HG02981 (cell line): ENCODE measurements at regions not wholly inside any gene's neighbourhood (a gene's known extent, or its start where the extent isn't known, plus 50 kb on each side); places are given as distances from the start of the nearest gene placed in this dataset.

ENCODE experiments used
- ATAC-seq: cut with Tn5 transposase; IDR thresholded peaks from one replicate; pipeline ENCODE4 v1.9.1; 2021; ENCODE audit warnings: mild to moderate bottlenecking, moderate library complexity; ENCODE audit not compliant: unreplicated experiment

DNA sequence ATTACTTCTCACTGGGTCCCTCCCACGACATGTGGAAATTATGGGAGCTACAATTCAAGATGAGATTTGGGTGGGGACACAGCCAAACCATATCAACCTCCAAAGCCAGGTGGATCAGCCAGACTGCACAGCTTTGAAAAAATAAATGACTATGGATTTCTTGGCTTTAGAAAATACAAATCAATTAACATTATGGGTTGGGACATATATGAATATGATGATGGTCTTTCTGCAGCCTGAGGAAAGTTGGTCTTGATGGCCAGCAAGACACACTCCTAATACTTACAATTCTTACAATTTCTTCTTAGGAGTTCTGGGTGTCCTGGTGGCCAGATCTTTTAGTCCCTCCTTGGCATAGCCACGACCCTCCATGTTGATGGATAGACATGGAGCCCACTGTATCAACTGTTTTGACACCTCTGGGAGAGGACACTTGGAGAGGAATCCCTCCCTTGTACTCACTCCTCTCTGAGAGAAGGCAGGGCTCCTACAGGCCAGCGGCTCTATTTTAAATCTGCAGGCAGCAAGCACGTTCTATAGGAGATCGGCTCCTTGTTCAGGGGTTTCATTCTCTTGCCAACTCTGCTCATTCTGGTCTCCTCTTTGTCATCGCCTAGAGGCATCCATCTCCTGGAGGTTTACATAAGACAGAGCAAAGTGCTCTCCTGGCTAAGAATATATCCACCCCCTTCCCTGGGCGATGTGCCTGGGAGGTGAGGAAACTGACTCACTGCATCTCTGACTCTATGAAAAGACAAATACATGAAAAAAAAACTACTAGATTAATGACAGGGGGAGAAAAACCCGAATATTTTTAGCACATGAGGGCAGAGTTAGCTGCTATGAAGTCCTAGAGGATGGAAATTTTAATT lies 145.9 kb downstream of the CARTPT start:
- no peak for ATAC-seq

DNA sequence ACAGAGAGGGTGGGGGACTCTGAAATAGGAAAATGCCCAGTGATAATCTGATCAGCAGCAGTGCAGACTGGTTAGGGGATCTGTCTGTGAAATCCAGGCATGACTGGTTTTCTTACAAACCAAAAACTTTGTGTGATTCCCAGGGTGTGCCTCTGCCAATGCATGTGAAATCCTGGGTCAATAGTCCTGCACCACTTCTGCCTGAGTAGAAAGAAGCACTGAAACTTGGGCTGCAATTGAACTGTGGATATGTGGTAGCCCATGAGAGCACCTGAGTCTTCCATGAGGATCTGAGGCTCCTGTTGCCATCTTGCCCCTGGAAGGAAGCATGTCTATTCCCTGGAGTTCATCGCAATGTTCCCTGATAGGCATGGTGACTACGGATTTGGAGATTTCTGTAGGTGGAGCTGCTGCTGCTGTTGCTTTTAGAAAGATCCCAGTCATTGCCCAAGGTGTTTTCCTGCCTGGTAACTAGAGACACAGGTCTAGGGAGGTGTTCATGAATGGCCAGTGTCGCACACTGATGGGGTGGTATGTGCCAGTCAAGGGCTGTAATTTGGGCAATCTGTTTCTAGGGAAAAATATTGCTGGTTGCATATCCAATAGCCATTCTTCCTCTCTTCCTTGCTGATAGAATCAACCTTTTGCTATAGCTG lies 146.7 kb downstream of the CARTPT start:
- ATAC-seq = no peak

DNA sequence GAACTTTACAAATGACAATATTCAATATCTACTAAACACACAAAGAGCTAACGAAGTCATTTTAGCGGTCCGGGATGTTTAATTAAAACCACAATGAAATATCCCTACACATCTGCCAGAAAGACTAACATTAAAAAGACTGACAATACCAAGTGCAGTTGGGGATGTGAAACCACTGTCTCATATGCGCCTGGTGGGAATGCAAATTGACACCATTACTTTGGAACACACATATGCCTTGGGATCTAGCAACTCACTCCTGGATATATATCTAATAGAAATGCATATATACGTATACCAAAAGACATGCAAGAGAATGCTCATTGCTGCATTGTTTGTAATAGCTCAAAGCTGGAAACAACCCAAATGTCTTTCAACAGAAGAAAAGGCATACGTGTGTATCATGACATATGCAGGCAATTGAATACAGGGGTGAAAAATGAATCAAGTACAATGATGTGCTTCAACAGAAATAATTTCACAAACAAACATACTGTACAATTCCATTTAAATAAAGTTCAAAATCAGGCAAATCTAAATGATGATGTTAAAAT lies 153.3 kb downstream of the CARTPT start:
- no peak for ATAC-seq

DNA sequence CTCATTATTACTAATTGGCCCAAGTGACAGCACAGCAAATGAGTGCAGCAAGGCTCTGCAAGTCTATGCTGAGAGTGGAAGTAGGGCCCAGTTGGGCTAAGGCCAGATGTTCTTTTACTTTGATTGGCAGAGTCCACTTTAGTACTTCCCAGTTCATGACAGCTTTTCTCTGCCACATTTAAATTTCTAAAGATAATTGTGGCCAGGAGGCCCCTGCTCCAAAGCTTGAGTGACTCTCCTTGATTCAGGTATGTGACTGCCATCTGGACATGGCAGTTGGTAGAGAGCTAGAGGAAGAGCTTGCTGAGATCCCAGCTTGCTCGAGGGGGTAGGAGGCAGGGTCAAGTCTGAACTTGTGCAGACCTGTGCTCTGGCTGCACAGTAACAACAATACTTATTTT lies 154.1 kb downstream of the CARTPT start:
- no peak for ATAC-seq

DNA sequence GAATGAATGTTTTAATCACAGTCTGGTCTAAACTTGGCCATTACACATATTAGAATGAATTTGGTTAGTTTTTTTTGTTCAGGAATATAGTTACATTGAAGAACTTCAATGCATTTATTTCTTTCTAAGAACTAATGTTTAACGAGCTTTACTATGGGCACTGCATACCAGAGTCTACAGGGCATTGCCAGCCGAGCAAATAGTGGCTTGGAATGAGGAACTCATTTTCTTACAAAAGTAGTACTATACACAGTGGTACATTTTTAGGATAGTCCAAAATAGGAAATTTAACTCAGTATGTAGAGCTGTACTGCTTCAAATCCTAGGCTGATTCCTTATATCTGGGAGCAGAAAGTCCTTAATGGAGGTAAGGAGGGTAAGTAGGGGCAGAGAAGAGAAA lies 155.4 kb downstream of the CARTPT start:
- ATAC-seq = no peak

DNA sequence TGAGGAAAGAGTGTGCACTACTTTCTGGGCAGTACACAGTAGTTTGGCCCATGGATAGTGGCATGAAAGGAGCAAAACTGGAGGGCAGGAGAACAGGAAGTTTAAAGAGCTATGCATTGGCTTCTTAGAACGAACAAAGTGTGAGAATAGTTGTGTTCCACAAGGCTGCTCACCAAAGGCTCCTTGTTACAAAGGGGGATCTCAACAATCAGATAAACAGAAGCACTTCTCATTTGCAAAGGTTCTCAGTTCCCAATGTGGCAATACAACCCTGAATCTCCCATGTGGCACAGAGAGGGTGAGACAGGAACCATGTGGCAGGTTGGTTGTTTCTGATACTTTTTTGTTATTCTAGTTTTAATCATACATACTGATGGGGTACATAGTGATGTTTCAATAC lies 158.4 kb downstream of the CARTPT start:
- no peak for ATAC-seq

DNA sequence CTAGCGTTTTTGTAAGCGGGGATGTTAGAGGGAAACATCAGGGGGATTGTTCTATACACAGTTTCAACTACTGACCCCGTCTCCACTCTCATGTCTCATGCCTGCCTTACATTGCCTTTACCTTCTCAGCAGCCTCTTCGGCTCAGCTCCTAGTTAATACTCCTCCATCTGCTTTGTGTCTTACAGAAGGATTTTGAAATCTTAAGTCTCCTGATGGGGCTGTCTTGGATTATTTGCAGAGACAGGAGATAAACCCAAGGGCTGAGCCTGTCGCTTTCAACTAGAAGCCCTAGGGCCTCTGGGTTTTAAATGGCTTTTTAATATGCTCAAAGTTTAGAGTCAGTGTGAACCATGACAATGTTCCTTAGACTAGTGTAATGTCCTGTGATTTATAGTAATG lies 161.5 kb downstream of the CARTPT start:
- no peak for ATAC-seq

DNA sequence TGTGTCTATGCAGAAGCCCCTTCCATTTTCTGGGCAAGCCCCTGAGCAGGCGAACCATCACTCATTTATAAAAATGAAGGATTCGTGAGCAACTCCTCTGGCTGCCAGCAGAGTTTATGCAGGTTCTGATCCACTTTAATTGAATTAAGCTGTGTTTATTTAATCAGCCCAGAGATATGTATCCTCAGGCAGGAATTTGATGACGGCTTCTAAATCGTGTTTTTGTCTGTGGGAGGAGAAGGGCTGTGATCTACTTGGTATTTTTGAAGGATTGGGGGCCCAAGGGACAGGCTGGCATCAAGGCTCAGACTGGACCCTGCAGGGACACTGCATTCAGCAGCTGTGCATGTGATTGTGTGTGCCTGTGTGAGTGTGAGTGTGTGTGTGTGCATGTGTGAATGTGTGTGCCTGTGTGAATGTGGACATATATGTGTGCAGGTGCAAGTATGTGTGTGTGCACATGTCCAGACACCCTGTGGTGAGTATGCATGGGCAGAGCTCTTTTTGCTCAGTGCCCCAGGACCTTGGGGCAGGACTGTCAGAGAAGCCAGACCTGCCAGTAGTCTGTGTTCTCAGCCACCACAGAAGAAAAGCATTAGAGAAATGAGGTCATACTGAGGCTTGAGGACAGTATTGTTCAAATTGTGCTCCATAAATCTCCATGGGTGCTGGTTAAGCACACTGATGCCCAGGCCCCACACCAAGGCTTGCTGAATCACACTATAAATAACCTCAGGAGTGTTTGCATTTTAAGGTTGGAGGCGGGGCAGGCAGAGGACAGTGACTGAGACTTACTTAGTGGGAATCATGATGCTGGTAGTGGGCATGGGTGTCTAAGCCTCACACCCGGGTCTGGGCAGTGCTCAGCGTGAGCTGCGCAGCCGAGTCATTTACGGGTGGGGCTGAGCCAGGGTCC lies 164.0 kb downstream of the CARTPT start:
- ATAC-seq = no peak

DNA sequence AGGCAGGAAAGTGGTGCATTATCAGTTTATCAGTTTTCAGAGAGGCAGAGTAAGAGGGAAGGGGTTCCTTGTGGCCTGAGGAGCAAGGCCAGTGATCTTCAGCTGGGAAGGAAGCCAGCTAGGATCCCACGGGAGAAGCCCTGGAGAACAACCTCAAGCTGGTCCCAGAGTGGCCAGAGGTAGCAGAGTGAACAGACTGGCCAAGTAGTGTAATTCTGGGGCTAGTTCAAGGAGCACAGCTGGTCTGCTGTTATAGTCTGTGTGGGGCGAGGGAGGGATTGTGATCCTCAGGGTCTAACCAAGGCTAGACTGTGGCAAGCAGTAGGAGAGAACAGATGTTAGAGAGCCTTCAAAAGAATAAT lies 164.6 kb downstream of the CARTPT start:
- no peak for ATAC-seq

DNA sequence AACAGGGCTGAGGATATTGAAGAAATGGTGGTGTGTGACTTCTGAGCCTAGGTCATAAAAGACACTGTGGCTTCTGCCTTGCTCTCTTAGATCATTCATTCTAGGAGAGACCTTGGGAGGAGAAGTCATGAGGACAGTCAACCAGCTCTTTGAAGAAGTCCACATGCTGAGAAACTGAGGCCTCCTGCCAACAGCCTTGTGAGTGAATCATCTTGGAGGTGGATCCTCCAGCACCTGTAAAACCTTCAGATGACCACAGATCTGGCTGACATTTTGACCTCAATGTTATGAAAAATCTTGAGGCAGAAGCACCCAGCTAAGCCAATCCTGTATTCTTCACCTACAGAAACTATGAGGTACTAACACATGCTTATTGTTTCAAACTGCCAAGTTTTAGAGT lies 165.9 kb downstream of the CARTPT start:
- no peak for ATAC-seq

DNA sequence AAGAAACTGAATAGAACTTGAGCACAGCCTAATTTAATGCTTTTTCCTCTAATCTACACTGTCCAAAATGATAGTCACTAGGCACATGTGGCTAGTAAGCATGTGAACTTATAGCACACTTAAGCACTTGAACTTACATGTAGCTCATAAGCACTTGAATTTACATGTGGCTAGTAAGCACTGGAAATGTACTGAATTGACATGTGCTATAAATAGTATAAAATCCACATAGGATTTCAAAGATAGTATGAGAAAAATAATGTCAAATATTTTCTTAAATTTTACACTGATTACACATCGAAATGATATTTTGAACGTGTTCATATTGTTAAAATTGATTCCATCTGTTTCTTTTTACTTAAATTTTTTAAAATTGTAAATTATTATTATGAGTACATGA lies 167.3 kb downstream of the CARTPT start:
- ATAC-seq = no peak

DNA sequence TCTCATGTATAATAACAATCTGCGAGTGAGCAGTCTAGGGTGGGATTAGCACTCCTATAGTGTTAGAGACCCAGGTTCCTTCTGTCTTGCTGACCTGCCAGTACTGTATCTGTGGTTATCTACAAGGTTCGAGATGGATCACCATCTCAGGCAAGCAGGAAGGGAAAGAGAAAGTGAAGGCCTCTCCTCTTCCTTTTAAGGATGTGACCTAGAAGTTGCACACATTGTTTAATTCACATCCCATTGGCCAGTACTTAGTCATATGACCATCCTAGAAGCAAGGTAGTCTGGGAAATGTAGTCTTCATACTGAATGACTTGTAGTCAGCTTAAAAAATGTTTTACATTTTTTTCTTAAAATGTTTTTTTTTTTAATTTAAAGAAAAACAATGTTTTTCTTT lies 168.6 kb downstream of the CARTPT start:
- peak; percentile 95 for ATAC-seq

DNA sequence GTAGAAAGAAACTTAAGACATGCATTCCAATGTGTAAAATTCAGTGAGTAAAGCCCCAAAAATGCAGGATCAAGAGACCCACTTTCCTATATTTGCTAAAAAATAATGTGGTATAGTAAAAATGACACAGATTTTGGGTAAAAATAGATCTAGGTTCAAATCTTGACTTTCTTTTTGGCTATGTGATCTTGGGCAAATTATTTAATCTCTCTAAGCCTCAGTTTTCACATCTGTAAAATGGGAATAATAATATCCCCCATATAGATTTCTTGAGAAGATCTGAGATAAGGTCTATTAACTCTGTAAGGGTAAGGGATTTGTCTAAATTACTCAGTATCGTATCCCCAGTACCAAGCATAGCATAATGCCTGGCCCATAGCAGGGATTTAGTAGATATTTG lies 172.3 kb downstream of the CARTPT start:
- ATAC-seq = no peak

DNA sequence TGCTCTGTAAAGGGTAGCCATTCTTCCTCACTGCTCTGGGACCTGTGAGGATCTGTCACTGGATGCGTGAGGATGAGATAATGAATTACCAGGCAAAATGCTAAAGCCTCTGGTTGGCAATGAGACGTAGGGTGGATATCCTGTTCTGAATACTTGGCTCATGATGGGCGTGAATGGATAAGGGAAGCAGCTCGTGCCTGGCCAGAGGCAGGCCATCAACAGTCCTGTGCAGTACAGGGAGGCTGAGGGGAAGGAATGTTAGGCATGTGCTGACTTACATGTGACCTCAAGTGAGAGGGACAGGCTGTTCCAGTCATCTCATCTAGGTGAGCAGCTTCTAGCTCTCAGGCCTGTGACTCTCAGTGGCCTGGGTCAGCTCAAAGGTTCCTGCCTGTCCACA lies 172.8 kb downstream of the CARTPT start:
- no peak for ATAC-seq

DNA sequence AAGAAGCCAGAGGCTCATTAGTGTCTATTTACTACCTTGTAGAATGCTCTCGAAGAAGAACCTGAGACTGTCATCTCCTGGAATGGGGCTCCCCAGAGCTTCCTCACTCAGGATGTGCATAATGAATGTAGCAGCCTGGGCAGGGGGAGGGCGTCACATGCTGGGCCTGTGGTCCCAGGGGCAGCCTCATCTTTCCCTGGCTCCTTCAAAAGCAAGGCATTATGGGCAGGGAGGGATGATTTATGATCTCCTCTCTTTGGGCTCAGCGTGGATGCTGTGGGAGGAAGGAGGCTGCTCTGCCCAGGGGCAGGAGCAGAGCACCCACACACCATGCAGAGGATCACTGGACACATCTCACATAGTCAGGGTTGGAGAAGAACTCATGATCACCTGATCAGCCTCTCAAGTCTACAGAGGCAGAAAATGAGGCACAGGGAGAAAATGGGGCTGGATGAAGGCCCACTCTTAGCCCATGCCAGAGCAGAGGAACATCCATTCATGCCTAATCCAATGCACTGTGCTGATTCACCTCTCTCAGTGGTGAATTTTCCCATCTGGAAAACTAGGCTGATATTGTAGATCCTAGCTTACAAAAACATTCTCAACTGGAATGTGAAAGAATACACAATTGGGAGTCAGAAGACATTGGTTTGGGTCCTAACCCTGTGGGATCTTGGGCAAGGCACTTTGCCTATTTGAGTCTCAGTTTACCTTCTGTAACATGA lies 173.7 kb downstream of the CARTPT start:
- ATAC-seq = no peak

DNA sequence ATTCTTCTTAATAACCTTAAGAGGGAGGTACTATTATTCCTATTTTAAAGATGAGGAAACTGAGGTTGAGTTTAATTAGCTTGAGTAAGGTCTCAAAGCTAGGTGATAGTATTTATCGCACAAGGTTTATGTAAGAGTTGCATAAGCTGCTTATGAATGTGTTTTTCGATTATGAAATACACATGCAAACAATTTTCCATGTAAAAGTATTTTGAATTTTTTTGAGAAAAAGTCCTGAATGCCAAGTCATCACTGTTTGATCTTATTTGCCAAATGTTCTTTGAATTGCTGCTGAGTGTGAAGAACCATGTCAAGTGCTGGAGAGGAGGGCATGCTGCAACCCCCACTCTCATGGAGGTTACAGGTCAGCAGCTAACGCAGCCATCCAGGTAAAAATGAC lies 174.4 kb downstream of the CARTPT start:
- no peak for ATAC-seq

DNA sequence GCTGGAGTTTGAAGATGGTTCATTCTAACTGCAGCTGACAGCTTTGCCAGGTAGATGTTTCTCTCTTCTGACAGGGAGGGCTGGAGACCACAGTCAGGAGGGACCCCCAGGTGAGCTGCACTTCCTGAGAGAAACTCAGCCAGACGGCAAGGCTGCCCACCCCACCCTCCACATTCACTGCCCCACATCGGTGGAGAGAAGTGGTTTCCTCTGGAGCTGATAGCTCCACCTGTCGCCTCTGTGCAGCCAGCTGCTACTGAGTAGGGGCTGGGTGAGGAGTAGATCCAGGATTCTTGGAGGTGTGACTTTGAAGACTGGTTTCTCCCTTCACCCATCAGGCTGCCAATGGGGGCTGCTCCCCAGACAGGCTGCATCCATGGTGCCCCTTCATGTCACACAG lies 175.0 kb downstream of the CARTPT start:
- ATAC-seq = no peak

DNA sequence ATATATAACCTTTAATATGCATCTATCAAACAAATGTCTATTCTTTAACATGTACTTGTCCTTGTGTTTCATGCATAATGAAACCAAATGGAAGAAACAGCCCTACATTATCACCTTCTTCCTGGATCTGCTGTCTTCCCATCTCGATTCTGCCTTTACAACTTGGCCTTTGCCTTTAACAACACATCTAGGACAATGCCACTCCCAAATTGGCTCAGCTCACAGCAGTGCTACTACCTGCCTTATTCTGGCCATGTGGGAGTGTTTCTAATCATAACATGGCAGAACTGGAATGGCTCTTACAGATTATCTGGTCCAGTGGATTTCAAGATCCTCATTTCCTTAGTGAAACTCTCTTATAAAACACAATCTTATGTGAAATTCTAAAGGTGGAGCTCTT lies 176.5 kb downstream of the CARTPT start:
- no peak for ATAC-seq

DNA sequence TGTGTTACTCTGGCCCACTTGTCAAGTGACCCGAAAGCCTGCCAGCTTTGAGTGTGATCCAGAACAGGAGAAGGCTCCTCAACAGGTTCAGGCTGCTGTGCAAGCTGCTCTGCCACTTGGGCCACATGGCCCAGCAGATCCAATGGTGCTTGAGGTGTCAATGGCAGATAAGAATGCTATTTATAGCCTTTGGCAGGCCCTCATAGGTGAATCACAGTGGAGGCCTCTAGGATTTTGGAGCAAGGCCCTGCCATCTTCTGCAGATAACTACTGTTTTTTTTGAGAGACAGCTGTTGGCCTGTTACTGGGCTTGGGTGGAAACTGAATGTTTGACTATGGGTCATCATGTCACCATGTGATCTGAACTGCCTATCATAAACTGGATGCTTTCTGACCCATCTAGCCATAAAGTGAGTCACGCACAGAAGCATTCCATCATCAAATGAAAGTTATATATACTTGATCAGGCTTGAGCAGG lies 180.8 kb downstream of the CARTPT start:
- no peak for ATAC-seq

DNA sequence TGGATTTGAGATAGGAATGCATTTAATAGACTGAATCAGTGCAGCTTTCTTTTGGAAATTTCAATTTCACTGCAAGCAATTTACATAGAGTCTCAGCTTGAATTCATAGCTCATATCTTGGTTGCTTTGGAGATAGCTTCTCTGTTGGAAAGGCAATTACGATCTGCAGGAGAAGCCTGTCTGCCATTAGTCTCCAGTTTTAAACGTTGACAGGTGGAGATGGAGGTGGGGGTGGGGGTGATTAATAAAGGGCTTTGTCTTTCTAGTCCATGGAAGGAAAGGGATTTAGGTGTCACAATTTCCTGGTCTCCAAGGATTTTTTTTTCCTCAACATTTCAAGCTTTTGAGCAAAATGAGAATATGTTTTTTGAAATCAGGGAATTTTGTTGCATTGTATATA lies 184.7 kb downstream of the CARTPT start:
- no peak for ATAC-seq

DNA sequence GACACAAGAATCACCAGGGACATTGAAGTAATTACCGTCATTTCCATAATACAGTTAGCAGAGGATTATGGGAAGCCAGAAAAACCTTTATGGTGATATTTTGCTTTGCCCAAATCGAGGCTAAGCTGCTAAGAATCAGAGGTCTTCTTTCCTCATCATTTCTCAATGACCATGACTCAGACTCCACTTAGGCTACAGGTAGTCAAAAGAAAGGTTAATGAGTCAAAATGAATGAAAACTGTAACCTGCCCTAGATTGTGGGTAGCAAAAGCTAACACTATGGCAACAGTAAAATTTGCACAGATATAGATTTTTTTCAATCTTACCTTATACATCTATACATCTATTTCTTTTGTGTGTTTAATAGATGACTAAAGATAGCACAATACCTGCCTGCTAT lies 185.8 kb downstream of the CARTPT start:
- ATAC-seq = no peak
